Urothelium cell line (cell line): ENCODE measurements at regions not wholly inside any gene's neighbourhood (a gene's known extent, or its start where the extent isn't known, plus 50 kb on each side); places are given as distances from the start of the nearest gene placed in this dataset.
"Not testable (repeated sequence)": the region's sequence is repeated elsewhere in the genome, so short reads cannot be mapped to it uniquely, and the experiment has no call there.

ENCODE experiments used
- DNase-seq: peaks from one replicate; pipeline ENCODE4 v3.0.0; 2011; ENCODE audit warnings: low spot score, mixed read lengths
- FAIRE-seq: peaks from 2 replicates; lab custom pipeline; 2011; peaks lifted over from hg19 to GRCh38; lab: Jason Lieb, UNC

GRCh38 chr4:126455865-126456264 is 1141.1 kb downstream of the FAT4 start:
- no peak for FAIRE-seq
- no peak for DNase-seq

- DNase-seq (no peak), FAIRE-seq (no peak)
Observed at GRCh38 chr4:126458993-126459392, 1144.2 kb downstream of the FAT4 start.

DNA sequence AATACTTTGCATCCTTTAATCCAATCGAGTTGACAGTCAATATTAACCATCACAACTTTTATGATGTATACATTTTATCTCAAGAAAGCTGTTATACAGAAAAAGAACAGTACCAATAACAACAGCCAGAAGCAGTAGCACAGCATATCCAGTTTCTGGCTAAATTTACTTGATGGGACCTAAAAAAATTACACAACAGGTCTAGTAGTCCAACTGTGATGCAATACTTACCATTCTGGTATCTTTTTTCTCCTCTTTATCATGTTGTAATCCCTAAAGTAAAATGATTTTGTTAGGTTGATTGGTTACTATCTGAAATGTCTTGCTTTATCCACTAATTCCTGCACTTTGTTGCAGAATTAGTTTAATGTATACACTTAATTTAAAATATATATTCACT is 1150.6 kb downstream of the FAT4 start:
- DNase-seq (no peak), FAIRE-seq (no peak)

GRCh38 chr4:126466848-126467247 is 1152.1 kb downstream of the FAT4 start:
- DNase-seq (no peak), FAIRE-seq (no peak)

DNA sequence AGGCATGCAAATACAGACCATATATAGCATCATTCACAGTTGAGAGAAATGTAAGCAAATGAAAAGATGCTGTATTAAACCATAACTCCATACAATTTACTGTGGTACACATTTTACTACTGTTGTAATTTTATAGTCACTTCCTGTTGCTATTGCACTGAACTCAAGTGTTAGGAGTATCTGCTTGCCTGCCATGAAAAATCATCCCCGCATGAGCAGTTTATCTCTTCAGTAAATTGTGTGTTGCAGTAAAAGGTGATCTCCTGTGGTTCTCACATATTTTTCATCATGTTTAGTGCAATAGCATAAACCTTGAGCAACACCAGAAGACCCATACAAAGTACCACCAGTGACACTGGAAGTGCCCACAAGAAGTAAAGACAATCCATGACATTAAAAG is 1153.4 kb downstream of the FAT4 start:
- DNase-seq (no peak), FAIRE-seq (no peak)

DNA sequence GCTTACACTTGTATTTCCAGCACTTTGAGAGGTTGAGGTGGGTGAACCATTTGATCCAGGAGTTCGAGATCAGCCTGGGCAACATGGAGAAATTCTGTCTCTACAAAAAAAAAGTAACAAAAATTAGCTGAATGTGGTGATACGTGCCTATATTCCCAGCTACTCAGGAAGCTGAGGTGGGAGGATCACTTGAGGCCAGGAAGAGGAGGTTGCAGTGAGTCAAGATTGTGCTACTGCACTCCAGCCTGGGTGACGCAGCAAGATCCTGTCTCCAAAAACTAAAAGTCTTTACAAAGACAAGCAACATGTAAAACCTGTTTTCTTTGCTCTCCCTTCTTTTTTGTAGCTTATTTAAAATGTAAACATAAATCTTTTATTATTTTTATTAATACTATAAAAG is 1156.1 kb downstream of the FAT4 start:
- FAIRE-seq (no peak), DNase-seq (no peak)

DNA sequence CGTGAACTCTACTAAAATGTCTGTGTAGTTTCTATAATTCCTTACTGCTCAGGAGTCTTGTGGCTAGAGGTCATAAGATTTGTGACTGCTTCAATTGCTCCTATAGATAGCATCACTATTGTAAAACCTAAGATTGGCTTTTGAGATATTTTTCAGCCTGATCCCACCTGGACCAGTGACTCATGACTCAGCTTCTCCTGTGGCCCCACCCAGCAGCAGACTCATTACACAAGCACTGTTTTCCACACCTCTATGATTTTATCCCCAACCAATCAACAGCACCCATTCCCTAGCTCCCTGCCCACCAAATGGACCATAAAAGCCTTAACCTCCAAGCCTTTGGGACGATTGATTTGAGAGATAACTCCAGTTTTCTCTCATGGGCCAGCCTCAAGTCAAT is 1157.0 kb upstream of the INTU start:
- no peak for FAIRE-seq
- DNase-seq: no peak

DNA sequence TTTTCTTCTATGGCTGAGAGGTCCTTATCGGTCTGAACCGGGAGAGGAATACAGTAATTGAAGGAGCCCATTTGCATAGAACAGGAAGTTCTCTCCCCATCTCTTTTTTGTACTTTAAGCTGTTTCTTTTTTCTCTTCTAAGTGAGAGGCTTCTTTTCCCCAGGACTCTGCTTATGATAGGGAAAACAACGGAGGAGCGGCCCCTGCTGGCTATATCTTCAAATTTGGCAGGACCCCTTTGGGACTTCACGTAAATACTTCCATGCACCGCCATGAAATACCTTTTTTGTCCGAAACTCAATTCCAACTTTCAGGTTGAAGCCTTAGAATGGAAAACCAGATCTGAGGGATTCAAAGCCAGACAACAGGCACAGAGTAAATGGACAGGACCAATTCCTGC is 1153.0 kb upstream of the INTU start:
- FAIRE-seq: no peak
- no peak for DNase-seq

GRCh38 chr4:126482311-126482710 is 1150.4 kb upstream of the INTU start:
- DNase-seq (no peak), FAIRE-seq (no peak)

- FAIRE-seq: no peak
- no peak for DNase-seq
Observed at GRCh38 chr4:126486377-126486776, 1146.4 kb upstream of the INTU start.

DNA sequence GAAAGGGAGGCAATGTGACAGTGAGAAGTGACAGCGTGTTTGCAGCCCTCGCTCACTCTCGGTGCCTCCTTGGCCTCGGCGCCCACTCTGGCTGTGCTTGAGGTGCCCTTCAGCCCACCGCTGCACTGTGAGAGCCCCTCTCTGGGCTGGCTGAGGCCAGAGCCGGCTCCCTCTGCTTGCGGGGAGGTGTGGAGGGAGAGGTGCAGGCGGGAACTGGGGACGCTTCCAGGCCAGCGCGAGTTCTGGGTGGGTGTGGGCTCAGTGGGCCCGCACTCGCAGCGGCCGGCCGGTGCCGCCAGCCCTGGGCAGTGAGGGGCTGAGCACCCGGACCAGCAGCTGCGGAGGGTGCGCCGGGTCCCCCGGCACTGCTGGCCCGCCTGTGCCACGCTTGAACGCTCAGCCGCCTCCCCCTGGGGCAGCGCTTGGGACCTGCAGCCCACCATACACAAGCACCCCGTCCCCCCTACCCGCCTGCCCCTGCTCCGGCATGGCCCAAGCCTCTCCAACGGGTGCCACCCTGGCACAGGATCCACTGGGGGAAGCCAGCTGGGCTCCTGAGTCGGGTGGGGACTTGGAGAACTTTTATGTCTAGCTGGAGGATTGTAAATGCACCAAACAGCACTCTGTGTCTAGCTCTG is 1142.8 kb upstream of the INTU start:
- no peak for DNase-seq
- FAIRE-seq: no peak

GRCh38 chr4:126495163-126495752 is 1137.5 kb upstream of the INTU start:
- FAIRE-seq: no peak
- DNase-seq: no peak

DNA sequence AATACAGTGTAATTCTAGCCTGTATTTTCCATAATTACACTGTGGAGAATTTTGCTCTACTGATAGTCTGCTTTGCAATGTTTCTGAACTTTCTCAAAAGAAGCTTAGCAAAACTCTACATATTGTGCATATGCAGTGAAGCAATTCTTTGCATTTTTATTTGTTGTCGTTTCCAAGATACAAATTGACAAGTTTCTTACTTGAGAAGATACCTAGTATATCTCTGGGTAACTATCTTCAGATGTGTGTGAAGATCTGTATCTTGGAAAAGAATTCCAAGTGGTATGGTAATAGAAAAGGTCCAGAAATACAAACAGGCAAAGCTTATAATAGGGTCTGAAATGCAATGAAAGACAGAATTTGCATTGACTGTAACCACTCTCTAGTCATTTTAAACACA is 1119.8 kb upstream of the INTU start:
- FAIRE-seq (no peak), DNase-seq (no peak)

- DNase-seq (no peak), FAIRE-seq (no peak)
Observed at GRCh38 chr4:126513596-126513995, 1119.2 kb upstream of the INTU start.

- FAIRE-seq (no peak), DNase-seq (no peak)
Observed at GRCh38 chr4:126520731-126521130, 1112.0 kb upstream of the INTU start.

- not testable (repeated sequence) for FAIRE-seq, DNase-seq
Observed at GRCh38 chr4:126525400-126525799, 1107.4 kb upstream of the INTU start.

DNA sequence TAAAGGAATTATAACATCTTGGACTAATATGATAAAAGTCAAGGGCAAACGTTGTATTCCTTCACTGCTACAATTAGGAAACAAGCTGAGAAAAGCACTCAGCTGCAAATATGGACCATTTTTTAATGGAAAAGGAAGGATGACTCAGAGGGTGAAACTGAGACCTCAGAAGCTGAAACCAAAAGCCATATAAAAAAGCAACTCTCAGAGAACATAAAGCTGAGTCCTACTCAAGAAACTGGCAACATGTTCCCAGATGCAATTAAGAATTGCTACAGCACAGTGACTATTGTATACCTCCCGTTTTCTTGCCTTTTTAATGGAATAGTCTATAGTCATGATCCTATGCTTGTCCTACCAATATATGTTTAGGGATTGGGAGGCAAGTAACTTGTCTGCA is 1106.4 kb upstream of the INTU start:
- DNase-seq (no peak), FAIRE-seq (no peak)

DNA sequence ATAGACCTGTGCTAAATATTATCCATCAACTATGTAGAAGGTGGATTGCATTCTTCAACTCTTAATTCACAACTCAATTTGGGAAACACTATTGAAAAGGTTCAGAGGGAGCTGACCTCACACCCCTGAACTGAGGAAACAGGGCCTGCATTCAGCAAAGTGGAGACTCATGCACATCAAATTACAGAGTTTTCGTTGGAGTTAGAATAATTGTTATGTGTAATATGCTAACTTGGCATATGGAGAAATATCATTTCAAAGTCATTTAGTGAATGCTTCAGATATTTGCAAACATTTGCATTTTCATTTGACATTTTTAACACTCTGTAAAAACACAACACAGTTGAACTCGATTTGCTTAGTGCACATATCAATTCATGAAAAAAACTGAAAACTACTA is 1102.8 kb upstream of the INTU start:
- DNase-seq (no peak), FAIRE-seq (no peak)

DNA sequence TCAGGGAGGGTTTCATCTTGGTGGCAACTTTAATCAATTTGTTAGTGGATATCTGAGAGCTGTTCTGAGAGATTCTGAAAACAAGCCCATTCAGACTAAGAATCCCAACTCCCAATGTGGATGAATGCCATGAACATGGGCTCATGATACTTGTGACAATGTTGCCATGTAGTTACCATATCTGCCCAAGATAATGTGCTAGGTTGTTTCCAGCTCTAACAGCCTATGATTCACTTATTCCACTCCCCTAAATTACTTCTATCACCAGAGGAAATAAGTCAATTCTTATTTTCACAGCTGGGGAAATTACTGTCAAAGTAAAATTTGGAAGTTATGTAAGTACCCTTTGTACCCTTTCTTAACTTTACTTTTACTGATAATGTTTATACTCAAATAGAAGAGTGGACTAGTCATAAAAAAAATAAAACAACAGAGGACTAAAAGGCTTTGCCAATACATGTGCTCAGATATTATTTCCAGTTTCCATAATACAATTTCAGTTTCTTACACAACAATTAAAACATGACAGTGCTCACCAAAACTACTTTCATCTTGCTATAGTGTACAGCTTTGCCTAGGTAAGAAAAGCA is 1101.7 kb upstream of the INTU start:
- DNase-seq (no peak), FAIRE-seq (no peak)

GRCh38 chr4:126532527-126532926 is 1100.2 kb upstream of the INTU start:
- FAIRE-seq: no peak

DNA sequence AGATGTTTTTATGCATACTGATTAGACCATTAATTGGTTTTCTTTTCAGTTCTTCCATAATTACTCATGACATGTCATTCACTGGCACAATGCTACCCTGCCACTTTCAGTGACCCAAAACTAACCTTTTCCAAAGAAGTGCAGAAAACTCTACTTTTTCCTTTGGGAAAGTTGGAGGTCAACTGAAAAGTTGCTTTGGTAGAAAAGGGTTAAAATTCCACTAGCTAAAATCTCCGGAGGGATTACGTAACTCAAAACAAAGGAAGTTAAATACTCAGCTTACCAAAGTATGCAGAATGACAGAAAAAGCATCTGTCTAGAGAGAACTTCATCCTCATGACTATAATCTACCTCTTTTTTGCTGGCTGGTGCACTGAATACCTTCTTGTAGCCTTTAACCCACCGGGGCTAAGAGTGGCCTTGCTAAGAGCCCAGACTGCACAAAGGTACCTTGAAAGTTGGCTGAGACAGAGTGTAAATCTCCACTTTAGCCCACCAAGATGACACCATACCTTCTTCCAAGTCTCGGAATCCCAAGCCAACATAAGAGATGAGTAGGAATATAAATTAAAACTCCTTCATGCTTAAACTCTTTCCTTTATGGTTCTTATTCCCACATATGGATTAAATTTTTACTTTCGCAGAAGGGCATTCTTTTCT is 1099.5 kb upstream of the INTU start:
- FAIRE-seq: no peak
- DNase-seq: no peak

More at GRCh38 chr4:126532527-126532926, 1100.2 kb upstream of the INTU start:
- DNase-seq: no peak

DNA sequence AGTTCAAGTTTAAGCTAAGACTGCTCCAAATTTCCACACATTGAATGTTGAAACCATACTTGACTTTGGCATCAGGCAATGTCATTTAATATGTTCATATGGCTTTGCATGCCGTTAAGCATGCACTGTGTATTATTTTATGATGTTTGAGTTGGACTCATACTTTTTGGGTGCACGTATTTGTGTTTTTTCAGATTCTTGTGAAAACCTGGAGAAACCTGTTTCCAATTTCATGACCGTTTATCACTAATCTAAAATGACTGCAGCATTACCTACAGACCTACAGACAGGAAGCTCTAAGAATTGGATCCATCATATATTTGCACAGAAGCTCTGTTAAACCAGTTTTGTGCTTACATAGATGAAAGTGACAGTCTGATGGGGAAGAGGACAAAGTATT is 1093.0 kb upstream of the INTU start:
- FAIRE-seq (no peak), DNase-seq (no peak)
